Natural killer cell treated with Interleukin-12 subunit alpha and Interleukin-12 subunit beta and Interleukin-15 and Interleukin-18, amount 100 ng/mL, for 72 hours (primary cell): ENCODE measurements at regions not wholly inside any gene's neighbourhood (a gene's known extent, or its start where the extent isn't known, plus 50 kb on each side); places are given as distances from the start of the nearest gene placed in this dataset.
A peak's percentile ranks its signal among the peaks of the same experiment; 100 is the strongest.

Experiments used
- ATAC-seq, 2 donors: fragments of 150-1000 bp; cut with Tn5 transposase in 1 of 2; sonication (Bioruptor Pico), chemical (Tn5 transposase) in 1 of 2; 2 replicates each; pipeline ENCODE4 v1.10.0; 2021
- DNase-seq: peaks from one replicate; pipeline ENCODE4 v3.0.0; 2022; ENCODE audit warnings: low spot score
- H3K27ac Mint-ChIP-seq, 2 donors: 1 replicate in 1 of 2; 2 replicates in 1 of 2; pipeline ENCODE4 v1.8.0; 2022; ENCODE audit warnings: mixed read lengths in 2 of 2, mild to moderate bottlenecking in 1 of 2, moderate library complexity in 1 of 2
- H3K27me3 Mint-ChIP-seq, 2 donors: 1 replicate in 1 of 2; 2 replicates in 1 of 2; pipeline ENCODE4 v1.8.0; 2022; ENCODE audit warnings: mixed read lengths in 2 of 2
- H3K36me3 Mint-ChIP-seq: one replicate; pipeline ENCODE4 v1.8.0; 2022; ENCODE audit warnings: mixed read lengths
- H3K4me1 Mint-ChIP-seq, 2 donors: 1 replicate in 1 of 2; 2 replicates in 1 of 2; pipeline ENCODE4 v1.8.0; 2022; ENCODE audit warnings: low read depth in 2 of 2, mixed read lengths in 2 of 2, mild to moderate bottlenecking in 1 of 2
- H3K4me3 Mint-ChIP-seq: one replicate; pipeline ENCODE4 v1.8.0; 2022; ENCODE audit warnings: mixed read lengths
- H3K9me3 Mint-ChIP-seq: 2 replicates; pipeline ENCODE4 v1.8.0; 2022; ENCODE audit warnings: mixed read lengths

- ATAC-seq (no peak), DNase-seq (no peak)
- Mint-ChIP-seq H3K9me3 (no peaks in the 10 kb centered on the region), H3K36me3 (no peaks in the 10 kb centered on the region), H3K27ac (no peak overlapping the region), H3K27me3 (no peaks in the 10 kb centered on the region), H3K4me1 (peaks cover 9 to 11% of the 10 kb centered on the region in 2 donors), H3K4me3 (no peak overlapping the region)
Measured at GRCh38 chr2:103153580-103154284, 391.9 kb downstream of the TMEM182 start.

DNA sequence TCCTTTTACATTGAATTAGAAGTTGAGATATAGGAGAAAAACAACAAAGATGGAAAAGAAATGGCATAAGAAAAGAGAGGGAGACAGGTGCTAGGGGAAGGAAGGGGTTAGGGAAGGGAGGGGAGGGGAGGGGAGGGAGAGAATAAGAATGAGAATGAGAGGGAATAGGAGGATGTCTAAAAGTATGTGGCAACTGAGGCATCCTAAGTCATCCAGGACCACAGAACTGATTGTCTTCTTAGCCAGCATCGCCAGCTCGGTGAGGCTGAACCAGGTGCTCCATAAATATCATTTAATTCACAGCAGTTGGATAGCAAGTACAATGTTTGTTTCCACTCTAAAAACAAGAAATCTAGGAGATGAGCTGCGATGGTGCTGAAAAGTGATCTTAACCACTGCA is 393.5 kb downstream of the TMEM182 start:
- H3K4me1 Mint-ChIP-seq, result peaks cover 9 to 11% of the 10 kb centered on the region in 2 donors
- H3K27me3 Mint-ChIP-seq, result no peaks in the 10 kb centered on the region
- no peak for DNase-seq
- H3K4me3 Mint-ChIP-seq, result no peak overlapping the region
- H3K9me3 Mint-ChIP-seq, result no peaks in the 10 kb centered on the region
- H3K36me3 Mint-ChIP-seq, result no peaks in the 10 kb centered on the region
- no peak for ATAC-seq
- H3K27ac Mint-ChIP-seq, result no peak overlapping the region

DNA sequence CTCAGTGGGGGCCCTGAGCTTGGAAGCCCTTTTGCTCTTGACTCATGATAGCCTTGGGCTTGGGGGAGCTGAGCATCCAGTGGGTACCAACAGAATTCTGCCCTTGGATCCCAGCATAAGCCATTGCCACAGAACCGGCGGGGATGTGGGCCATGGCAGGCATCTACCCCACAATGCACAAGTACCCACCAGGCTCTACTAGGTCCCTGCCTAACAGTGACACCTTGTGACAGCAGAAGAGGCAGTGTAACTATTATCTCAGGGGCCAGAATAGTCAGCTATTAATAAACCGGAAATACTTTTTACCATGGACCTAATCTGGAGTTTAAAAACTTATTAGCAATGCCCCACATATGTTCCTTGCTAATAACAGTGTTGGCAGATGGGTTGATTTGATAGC is 397.2 kb downstream of the TMEM182 start:
- ATAC-seq (no peak), DNase-seq (no peak)
- Mint-ChIP-seq H3K4me1 (peaks cover 0 to 3% of the 10 kb centered on the region in 2 donors), H3K36me3 (no peaks in the 10 kb centered on the region), H3K27ac (no peak overlapping the region), H3K9me3 (no peaks in the 10 kb centered on the region), H3K4me3 (no peak overlapping the region), H3K27me3 (peaks cover 0 to 4% of the 10 kb centered on the region in 2 donors)

- Mint-ChIP-seq H3K4me3 (no peak overlapping the region), H3K9me3 (no peaks in the 10 kb centered on the region), H3K4me1 (peaks cover 0 to 3% of the 10 kb centered on the region in 2 donors), H3K27me3 (peaks cover 0 to 4% of the 10 kb centered on the region in 2 donors), H3K27ac (no peak overlapping the region), H3K36me3 (no peaks in the 10 kb centered on the region)
- ATAC-seq, result no peak
- no peak for DNase-seq
Measured at GRCh38 chr2:103161456-103162289, 399.8 kb downstream of the TMEM182 start.

DNA sequence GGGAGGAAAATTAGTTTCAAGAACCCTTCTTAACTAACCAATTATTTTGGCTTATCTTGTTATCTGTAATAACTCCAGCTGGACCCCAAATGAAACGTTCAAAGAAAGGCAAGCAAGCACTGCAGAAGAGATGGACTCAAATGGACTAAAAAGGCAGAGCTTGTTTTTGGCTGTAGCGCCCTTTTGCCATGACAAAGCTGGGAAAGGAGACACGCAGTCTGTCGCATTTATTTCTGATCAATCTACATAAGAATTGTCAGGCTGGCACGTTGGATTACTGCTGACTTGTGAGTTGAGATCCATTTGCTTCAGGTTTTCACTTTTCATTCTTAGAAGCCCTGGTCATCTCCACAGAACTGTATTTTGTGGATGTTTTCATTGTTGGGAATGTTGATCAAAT is 402.9 kb downstream of the TMEM182 start:
- no peak for DNase-seq
- no peak overlapping the region for H3K4me3 Mint-ChIP-seq
- no peaks in the 10 kb centered on the region for H3K9me3 Mint-ChIP-seq
- H3K4me1 Mint-ChIP-seq, result peaks cover 0 to 3% of the 10 kb centered on the region in 2 donors
- H3K27me3 Mint-ChIP-seq, result peaks cover 0 to 4% of the 10 kb centered on the region in 2 donors
- ATAC-seq, result no peak
- no peak overlapping the region for H3K27ac Mint-ChIP-seq
- no peaks in the 10 kb centered on the region for H3K36me3 Mint-ChIP-seq

DNA sequence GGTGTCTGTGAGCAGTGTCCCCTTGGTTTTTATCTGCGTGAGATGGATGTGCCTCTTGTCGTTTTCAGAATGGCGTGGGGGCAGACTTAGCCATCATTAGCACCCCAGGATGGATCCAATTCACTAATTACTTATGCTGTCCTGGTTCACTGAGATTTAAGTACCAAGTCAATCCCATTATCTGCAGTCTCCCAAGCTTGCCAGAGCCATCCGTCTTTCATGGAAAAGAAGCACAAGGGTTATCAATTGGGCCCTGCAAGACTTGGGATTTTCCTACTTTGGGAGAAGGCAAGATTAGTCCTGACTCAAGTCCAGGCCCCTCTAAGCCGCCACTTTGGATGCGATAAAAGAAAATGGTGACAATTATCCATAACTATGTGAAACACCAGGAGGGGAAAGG is 404.0 kb downstream of the TMEM182 start:
- H3K27ac Mint-ChIP-seq, result no peak overlapping the region
- DNase-seq, result no peak
- H3K9me3 Mint-ChIP-seq, result no peaks in the 10 kb centered on the region
- H3K27me3 Mint-ChIP-seq, result peaks cover 0 to 4% of the 10 kb centered on the region in 2 donors
- ATAC-seq, result no peak
- no peak overlapping the region for H3K4me3 Mint-ChIP-seq
- peaks cover 0 to 3% of the 10 kb centered on the region in 2 donors for H3K4me1 Mint-ChIP-seq
- no peaks in the 10 kb centered on the region for H3K36me3 Mint-ChIP-seq

DNA sequence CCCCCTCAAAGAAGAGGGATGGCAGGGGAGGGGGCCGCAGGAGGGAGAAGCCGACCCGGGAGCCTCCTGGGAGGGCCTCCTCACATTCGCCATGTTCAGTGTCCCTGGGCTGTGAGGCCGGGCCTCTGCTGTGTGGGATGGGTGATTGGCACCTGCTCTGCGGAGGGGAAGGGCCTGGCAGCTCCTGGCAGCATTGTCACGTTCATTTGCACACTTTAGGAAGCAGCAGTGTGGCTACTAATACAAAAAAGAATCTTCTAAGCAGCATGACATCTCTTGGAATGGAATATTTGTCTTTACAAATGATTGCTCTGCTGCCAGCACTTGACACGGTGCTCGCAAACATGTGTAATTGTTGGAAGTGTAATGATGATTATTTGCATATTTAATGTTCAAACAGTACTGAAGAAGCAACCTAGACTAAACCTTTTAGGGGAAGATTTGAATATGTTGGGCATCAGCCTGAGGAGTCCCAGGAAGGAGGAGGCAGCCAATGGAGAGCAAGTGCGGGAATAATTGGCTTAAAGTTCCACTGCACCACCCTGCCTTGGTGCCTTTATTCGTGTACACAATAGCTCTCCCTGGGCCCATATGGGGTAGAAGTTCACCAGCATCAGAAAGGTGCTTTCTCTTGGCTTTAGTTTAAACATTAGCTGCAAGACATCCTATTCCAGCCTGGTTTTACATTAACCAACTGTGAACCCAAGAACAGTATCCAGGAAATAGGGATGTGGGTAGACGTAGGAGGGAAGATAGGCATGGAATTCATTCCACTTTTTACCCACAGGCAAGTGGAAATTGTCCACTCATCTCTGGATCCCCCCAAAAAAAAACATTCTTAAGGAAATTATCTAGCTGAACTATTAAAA is 404.9 kb downstream of the TMEM182 start:
- Mint-ChIP-seq H3K9me3 (no peaks in the 10 kb centered on the region), H3K27ac (no peak overlapping the region), H3K4me3 (no peak overlapping the region), H3K27me3 (peaks cover 0 to 4% of the 10 kb centered on the region in 2 donors), H3K36me3 (no peaks in the 10 kb centered on the region), H3K4me1 (peaks cover 0 to 3% of the 10 kb centered on the region in 2 donors)
- ATAC-seq (no peak), DNase-seq (no peak)

GRCh38 chr2:103167599-103167998 is 405.8 kb downstream of the TMEM182 start:
- Mint-ChIP-seq H3K27me3 (no peaks in the 10 kb centered on the region), H3K27ac (no peak overlapping the region), H3K4me1 (no peaks in the 10 kb centered on the region), H3K4me3 (no peak overlapping the region), H3K9me3 (no peaks in the 10 kb centered on the region), H3K36me3 (no peaks in the 10 kb centered on the region)
- no peak for DNase-seq
- ATAC-seq, result no peak

DNA sequence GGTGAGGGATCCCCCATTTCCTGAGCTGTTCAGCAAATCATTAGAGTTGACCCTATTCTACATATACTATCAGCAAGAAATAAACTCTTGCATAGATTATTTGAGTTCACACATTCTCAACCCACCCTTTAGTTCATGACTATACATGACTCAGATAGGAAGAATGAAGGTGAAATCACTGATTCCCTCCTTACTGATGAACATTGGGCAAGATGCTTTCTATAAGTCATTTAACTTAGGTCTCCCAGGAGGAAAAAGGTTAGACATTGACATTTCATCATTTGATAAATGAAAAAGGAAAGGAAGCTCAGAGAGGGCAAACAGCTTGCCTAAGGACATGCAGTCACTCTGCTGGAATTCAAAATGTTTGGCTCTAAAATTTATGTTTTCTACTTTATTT is 408.0 kb downstream of the TMEM182 start:
- no peaks in the 10 kb centered on the region for H3K27me3 Mint-ChIP-seq
- no peaks in the 10 kb centered on the region for H3K36me3 Mint-ChIP-seq
- H3K4me3 Mint-ChIP-seq, result no peak overlapping the region
- H3K27ac Mint-ChIP-seq, result no peak overlapping the region
- peaks cover 4% of the 10 kb centered on the region for H3K9me3 Mint-ChIP-seq
- ATAC-seq (no peak), DNase-seq (no peak)
- peaks cover 0 to 5% of the 10 kb centered on the region in 2 donors for H3K4me1 Mint-ChIP-seq

DNA sequence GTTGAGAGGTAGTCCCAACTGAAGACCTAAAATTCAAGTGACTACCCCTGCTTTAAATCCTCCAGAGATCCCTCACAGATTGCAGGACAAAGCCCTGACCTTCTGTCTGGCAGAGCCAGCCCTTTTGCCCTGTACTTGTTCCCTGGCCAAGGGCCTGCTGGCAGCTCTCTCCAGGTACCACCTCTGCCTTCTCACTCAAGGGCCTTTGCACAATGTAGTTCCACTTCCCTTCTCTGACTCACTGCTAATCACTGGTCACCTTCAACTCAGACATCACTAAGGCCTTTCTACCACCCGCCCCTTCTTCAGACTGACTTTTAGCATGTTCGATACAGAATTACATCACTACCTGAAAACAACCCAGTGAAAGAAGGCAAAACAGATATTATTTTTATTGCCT is 411.0 kb downstream of the TMEM182 start:
- H3K27ac Mint-ChIP-seq, result no peak overlapping the region
- no peak overlapping the region for H3K4me3 Mint-ChIP-seq
- ATAC-seq (no peak), DNase-seq (no peak)
- peaks cover 0 to 7% of the 10 kb centered on the region in 2 donors for H3K4me1 Mint-ChIP-seq
- H3K9me3 Mint-ChIP-seq, result peaks cover 6% of the 10 kb centered on the region
- peaks cover 0 to 3% of the 10 kb centered on the region in 2 donors for H3K27me3 Mint-ChIP-seq
- no peaks in the 10 kb centered on the region for H3K36me3 Mint-ChIP-seq

GRCh38 chr2:103174711-103175110 is 412.9 kb downstream of the TMEM182 start:
- peaks cover 0 to 7% of the 10 kb centered on the region in 2 donors for H3K4me1 Mint-ChIP-seq
- H3K36me3 Mint-ChIP-seq, result no peaks in the 10 kb centered on the region
- no peak overlapping the region for H3K27ac Mint-ChIP-seq
- ATAC-seq (peak in 1 of 2 donors; percentile 46), DNase-seq (no peak)
- H3K27me3 Mint-ChIP-seq, result peaks cover 0 to 3% of the 10 kb centered on the region in 2 donors
- peaks cover 6% of the 10 kb centered on the region for H3K9me3 Mint-ChIP-seq
- H3K4me3 Mint-ChIP-seq, result no peak overlapping the region

GRCh38 chr2:103176294-103176915 is 414.6 kb downstream of the TMEM182 start:
- Mint-ChIP-seq H3K36me3 (no peaks in the 10 kb centered on the region), H3K9me3 (peaks cover 6% of the 10 kb centered on the region), H3K27me3 (peaks cover 0 to 3% of the 10 kb centered on the region in 2 donors), H3K4me1 (peaks cover 0 to 7% of the 10 kb centered on the region in 2 donors), H3K4me3 (no peak overlapping the region), H3K27ac (no peak overlapping the region)
- no peak for DNase-seq
- no peak for ATAC-seq

DNA sequence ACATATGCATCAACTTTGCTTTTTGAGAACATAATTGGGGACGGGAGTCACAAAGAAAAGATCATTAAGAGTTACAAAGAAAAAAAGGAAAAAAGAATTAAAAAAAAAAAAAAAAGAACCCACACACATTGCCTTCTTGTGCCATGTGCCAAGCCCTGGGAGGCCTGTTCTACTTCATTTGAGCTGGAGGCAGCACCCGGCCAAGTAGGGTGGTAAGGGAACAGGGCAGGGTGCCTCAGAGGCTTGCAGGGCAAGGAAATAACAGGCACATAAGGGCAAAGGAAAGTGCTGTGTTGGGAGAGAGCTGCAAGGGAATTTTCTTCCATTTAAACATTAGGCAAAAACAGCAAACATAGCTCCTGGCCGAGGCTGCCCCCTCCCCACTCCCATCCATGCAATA is 418.0 kb downstream of the TMEM182 start:
- ATAC-seq (no peak), DNase-seq (no peak)
- Mint-ChIP-seq H3K9me3 (peaks cover 3% of the 10 kb centered on the region), H3K4me1 (peaks cover 0 to 2% of the 10 kb centered on the region in 2 donors), H3K27ac (no peak overlapping the region), H3K27me3 (peaks cover 0 to 3% of the 10 kb centered on the region in 2 donors), H3K4me3 (no peak overlapping the region), H3K36me3 (no peaks in the 10 kb centered on the region)
